Left colon (tissue), 2 donors: ENCODE measurements at regions not wholly inside any gene's neighbourhood (a gene's known extent, or its start where the extent isn't known, plus 50 kb on each side); places are given as distances from the start of the nearest gene placed in this dataset.
"Not testable (repeated sequence)": the region's sequence is repeated elsewhere in the genome, so short reads cannot be mapped to it uniquely, and the experiment has no call there.

ENCODE experiments used
- ATAC-seq: fragments of 200-7000 bp; cut with Tn5 transposase; one replicate; pipeline ENCODE4 v1.9.1; 2020; ENCODE audit warnings: mild to moderate bottlenecking, moderate library complexity
- DNase-seq, 2 donors: peaks; one replicate each; pipeline ENCODE4 v3.0.0-alpha.2; 2020
- intact Hi-C, 2 donors: fragments of 100-400 bp; cut with DNase I in 1 of 2; cut with micrococcal nuclease in 1 of 2; formaldehyde crosslinking; loops; one replicate each; pipeline versions ENCODE4 v1.11.2 to v1.14.0; 2022; cut with DNase I, micrococcal nuclease
- donor health status: DM: no; HTN: no; CAD: no.
- donor health status: DM: yes; HTN: yes; CAD: no.

DNA sequence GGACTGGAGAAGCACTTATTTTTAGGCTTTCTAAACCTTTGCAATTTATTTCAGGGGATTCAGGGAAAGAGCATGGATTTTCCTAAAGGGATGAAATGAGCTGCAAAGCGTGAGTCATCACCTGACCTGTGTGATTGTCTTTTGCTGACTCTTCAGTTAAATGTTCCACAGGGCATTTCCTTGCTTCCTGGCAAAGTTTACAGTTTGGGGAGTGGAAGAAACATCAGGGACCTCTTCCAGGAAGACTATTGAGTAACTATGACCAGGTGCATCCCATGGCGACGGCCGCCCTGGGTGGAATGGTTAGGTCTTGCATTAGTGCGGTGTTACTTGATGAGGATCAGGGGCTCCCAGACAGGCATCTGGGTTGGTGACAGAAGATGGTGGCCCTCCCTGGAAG lies 79.5 kb upstream of the SIPA1L2 start:
- ATAC-seq: no peak
- no peak for DNase-seq
- intact Hi-C loops: no loop called here

DNA sequence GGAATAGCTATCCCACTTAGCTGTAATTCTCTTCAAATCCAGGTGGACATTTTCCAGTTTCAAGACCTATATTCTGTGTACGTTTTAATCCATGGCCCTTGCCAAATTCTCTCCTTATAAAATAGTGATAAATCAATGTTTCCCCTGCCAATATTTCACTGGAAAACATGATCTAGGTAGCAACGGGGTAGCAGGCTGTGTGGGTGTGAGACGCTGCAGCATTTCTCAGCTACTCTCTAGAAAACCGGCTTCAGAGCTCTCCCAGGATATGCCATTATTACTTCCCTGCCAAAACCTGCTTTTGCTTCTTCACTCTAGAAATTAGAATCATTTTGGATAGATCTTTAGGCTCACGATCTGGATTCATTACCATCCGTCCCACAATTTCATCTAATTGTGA lies 82.1 kb upstream of the SIPA1L2 start:
- DNase-seq (no peak), ATAC-seq (no peak)
- intact Hi-C loops: no loop called here

DNA sequence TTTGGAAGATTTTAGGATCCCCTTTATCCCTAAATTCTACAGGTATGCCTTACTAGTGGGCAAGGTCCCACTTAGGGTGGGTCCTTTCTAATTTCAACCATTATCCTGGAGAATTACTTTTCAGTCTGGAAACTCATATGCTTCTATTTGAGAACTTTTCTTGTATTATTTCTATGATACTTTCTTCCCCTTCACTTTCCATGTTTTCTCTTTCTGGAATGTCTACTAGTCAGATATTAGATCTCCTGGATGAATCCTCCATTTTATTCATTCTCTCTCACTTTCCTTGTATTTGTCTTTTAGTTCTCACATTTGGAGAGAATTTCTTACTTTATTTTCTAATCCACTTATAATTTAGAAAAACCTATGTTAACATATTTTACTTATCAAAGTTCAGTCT lies 83.9 kb upstream of the SIPA1L2 start:
- DNase-seq (no peak), ATAC-seq (no peak)
- intact Hi-C loops: no loop called here

DNA sequence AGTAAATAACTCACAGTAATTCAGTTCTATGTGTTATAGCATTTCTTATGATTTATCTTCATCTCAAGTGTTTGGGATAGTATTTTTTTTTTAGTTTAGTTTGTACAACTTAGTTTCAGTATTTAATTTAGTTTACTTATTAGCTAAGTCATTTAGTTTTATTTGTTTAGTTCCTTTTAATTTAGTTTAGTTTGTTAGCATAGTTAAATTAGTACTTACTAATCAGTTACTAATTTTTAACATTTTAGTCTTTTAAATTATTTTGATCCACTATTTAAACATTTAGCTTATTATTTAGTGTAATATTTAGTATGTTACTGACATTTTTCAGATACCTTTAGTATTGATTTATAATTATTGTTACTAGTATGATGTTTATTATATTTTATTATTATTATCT lies 85.2 kb upstream of the SIPA1L2 start:
- ATAC-seq: no peak
- intact Hi-C loops: no loop called here
- DNase-seq: no peak

DNA sequence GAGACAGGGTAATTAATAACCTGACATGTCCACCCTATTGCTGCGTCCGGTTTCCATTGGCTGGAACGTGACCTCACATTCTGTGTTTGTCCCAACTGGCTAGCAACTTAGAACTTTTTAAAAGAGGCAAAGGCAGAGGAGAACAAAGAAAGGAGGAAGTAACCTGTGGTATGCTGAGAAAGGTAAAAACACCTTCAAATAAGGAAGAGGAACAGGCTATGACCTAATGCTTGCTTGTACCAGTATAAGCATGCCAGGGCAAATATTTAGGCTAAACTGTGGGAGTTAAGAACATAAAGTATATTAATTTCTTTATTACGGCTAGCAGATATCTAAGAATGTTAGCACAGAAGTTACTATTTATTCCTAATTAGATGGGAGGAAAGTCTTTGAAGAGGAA lies 87.3 kb upstream of the MAP10 start:
- DNase-seq, intact Hi-C loops: not testable (repeated sequence)
- ATAC-seq: peak; percentile 73

DNA sequence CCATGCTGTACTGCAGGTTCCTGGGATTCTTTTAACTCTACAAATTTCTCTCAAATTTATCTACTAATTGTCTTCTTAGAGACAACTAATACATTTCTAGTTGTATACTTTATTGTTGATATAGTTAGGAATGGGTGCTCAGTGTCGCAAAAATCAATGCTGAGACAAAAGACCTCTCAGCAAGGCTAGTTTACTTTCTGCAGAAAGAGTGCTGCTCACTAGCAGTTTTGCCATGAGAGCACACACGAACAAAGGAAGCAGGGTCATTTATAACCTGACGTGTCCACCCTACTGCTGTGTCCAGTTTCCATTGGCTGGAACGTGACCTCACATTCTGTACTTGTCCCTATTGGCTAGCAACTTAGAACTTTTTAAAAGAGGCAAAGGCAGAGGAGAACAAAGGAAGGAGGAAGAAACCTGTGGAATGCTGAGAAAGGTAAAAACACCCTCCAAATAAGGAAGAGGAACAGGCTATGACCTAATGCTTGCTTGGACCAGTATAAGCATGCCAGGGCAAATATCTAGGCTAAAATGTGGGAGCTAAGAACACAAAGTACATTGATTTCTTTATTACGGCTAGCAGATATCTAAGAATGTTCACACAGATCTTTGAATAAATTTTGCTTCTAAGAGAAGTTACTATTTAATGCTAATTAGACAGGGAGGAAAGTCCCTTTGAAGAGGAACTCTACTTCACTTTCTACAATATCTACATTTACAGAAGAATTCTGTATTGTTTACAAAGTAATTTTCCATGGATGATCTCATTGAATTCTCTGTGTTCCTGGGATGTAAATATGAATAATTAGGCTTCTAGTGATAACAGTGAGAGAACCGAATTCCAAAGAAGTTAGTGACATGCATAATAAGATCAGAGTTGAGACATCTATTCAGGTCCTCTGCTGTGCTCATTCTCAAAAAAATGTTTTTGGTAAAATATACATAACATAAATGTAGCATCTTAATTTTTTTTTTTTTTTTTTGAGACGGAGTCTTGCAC lies 86.0 kb upstream of the MAP10 start:
- intact Hi-C loops: no loop called here
- no peak for ATAC-seq

DNA sequence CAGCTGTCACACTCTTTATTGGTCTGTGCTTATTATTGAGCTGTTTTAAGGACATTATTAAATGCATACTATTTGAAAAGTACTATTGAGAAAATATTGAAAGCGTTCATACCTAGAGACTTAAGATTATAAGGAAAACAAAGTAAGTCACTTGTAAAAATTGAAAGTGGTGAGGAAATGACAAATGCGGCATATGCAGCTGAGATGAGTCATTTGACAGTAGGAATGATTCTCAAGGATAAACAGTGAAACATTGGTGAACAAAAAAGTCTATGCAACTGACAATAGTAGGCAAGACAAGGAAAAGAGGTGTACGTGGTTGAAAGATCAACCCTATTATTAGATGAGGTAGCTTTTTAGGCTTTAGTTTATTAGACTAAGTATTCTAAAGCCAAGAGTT lies 82.6 kb upstream of the MAP10 start:
- no peak for ATAC-seq
- intact Hi-C loops: no loop called here
- DNase-seq: no peak

More for the DNA sequence above, 86.0 kb upstream of the MAP10 start:
- DNase-seq: no peak

GRCh38 chr1:232725305-232726047 lies 79.7 kb upstream of the MAP10 start:
- DNase-seq (no peak), ATAC-seq (no peak)
- intact Hi-C loops: no loop called here

- ATAC-seq: no peak
- DNase-seq: no peak
- intact Hi-C loops: no loop called here
Measured at GRCh38 chr1:232726048-232726779, 79.0 kb upstream of the MAP10 start.

- intact Hi-C loops: no loop called here
- no peak for DNase-seq
- ATAC-seq: no peak
Measured at GRCh38 chr1:232728507-232729263, 76.5 kb upstream of the MAP10 start.

GRCh38 chr1:232732344-232732910 lies 72.8 kb upstream of the MAP10 start:
- ATAC-seq: no peak
- intact Hi-C loops: no loop called here

DNA sequence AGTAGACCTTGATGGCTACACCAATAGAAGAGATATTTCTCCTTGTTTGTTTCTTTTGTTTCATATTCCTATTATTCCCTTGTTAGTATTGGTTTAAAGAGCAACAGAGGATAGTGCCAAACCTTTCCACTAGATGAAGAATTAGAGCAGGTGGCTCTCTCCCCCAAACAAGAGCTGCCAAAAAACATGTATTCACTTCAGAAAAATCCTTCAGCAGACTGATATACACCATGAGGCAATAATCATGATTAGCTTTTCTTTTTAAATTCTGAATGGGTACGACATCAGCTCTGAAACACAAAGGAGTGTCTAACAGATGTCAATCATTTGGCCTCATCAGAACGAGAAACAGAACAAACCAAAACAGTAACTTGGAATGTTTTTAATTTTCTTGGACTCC lies 67.3 kb upstream of the MAP10 start:
- ATAC-seq: no peak
- no peak for DNase-seq
- intact Hi-C loops: no loop called here

More at GRCh38 chr1:232732344-232732910, 72.8 kb upstream of the MAP10 start:
- DNase-seq: no peak

GRCh38 chr1:232743999-232744398 lies 61.2 kb upstream of the MAP10 start:
- ATAC-seq (no peak), DNase-seq (no peak)
- intact Hi-C loops: no loop called here

- DNase-seq: no peak
- ATAC-seq: no peak
- intact Hi-C loops: no loop called here
Measured at GRCh38 chr1:232744847-232745246, 60.4 kb upstream of the MAP10 start.

DNA sequence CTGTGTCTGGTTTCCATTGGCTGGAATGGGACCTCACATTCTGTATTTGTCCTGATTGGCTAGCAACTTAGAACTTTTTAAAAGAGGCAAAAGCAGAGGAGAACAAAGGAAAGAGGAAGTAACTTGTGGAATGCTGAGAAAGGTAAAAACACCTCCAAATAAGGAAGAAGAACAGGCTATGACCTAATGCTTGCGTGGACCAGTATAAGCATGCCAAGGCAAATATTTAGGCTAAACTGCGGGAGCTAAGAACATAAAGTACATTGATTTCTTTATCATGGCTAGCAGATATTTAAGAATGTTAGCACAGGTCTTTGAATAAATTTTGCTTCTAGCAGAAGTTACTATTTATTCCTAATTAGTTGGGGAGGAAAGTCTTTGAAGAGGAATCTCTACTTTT lies 59.5 kb upstream of the MAP10 start:
- intact Hi-C loops, ATAC-seq, DNase-seq: not testable (repeated sequence)

DNA sequence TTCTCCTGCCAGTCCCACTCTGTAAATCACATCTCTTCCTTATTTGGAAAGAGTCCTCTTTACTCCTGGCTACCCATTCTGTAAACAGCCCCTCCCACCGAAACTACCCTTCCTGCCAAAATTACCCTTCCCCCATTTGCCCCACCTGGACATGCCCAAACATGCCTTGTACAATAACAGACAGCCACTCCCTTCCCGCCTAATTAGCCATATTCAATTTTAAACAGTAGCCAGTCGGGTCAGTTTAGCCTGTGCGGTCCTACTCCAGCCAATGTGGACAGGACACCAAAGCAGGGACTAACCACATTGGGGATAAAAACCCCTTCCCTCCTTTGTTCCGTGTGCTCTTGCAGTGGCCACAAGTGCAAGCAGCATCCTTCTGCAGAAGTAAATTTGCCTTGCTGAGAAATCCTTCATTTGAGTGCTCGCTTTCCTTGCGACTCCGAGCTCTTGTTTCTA lies 56.3 kb upstream of the MAP10 start:
- no peak for DNase-seq
- intact Hi-C loops: no loop called here
- ATAC-seq: no peak

DNA sequence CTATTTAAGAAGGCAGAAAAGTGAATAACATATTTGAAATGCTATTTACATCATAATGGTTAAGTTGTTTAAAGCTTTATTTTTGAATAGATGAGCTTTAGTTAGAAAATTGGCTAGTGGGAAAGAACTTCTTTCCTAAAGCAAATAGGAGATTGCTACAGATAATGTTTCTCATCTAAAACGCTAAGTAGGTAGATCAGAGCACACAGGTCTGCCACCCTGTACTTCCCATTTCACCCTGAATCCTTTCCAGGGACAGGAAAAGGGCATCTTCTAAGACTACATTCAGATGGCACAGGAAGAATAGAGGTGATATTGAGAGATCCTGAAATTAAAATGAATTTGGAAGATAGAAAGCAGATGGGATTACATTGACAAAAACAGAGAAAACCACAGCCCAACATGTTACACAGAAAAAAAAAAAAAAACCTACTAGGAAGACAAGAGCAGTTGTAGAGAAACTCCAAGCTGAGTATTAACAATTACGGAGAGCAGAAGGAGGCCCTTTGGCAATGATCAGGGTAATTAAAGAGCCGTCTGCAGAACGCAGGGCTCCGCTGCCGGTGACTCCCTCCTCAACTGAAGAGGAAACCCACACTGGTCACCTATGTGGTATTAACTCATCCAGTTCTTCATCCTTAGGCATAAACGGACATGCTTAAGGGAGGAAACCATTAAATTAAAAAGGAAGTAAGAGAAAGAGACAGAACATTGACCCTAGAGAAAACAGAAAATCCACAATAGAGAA lies 53.6 kb upstream of the MAP10 start:
- DNase-seq (no peak), ATAC-seq (no peak)
- intact Hi-C loops: no loop called here

GRCh38 chr1:232752365-232752764 lies 52.9 kb upstream of the MAP10 start:
- no peak for DNase-seq
- no peak for ATAC-seq
- intact Hi-C loops: no loop called here
